ENCODE measurements at regions not wholly inside any gene's neighbourhood (a gene's known extent, or its start where the extent isn't known, plus 50 kb on each side); places are given as distances from the start of the nearest gene placed in this dataset.

DNA sequence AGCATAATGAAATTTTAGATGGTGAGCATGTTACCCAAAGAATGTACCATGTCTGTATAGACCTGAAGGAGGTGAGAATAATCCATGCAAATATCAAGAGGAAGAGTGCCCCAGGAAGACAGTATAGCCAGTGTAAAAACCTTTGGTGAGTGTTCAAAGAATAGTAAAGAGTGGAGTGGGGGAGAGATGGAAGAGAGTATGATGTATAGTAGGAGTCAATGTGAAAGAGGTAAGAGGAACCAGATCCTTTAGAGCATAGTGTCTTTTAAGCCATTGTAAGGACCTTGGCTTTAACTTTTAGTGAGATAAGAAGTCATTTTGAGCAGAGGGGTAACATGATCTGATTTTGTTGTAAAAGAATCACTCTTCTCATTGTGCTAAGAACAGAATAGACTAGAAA is 1052.3 kb upstream of the ZEB2 start:
- ATAC-seq, result no peak
- TF ChIP-seq RARB (CRISPR knock-in tag; IDR thresholded peaks at IDR 0.05) (no peak), SNAI2 (CRISPR knock-in tag; IDR thresholded peaks at IDR 0.05) (no peak), ARNTL (CRISPR knock-in tag; IDR thresholded peaks at IDR 0.05; ENCODE audit: borderline replicate concordance, low read depth) (no peak)
- TF ChIP-seq, protein P1, sequence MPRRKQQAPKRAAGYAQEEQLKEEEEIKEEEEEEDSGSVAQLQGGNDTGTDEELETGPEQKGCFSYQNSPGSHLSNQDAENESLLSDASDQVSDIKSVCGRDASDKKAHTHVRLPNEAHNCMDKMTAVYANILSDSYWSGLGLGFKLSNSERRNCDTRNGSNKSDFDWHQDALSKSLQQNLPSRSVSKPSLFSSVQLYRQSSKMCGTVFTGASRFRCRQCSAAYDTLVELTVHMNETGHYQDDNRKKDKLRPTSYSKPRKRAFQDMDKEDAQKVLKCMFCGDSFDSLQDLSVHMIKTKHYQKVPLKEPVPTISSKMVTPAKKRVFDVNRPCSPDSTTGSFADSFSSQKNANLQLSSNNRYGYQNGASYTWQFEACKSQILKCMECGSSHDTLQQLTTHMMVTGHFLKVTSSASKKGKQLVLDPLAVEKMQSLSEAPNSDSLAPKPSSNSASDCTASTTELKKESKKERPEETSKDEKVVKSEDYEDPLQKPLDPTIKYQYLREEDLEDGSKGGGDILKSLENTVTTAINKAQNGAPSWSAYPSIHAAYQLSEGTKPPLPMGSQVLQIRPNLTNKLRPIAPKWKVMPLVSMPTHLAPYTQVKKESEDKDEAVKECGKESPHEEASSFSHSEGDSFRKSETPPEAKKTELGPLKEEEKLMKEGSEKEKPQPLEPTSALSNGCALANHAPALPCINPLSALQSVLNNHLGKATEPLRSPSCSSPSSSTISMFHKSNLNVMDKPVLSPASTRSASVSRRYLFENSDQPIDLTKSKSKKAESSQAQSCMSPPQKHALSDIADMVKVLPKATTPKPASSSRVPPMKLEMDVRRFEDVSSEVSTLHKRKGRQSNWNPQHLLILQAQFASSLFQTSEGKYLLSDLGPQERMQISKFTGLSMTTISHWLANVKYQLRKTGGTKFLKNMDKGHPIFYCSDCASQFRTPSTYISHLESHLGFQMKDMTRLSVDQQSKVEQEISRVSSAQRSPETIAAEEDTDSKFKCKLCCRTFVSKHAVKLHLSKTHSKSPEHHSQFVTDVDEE (CRISPR knock-in tag; IDR thresholded peaks at IDR 0.05), result no peak

GRCh38 chr2:145569108-145569507 is 1049.2 kb upstream of the ZEB2 start:
- no peak for ATAC-seq
- TF ChIP-seq SNAI2 (CRISPR knock-in tag; IDR thresholded peaks at IDR 0.05), result no peak
- TF ChIP-seq ESRRG (CRISPR knock-in tag; IDR thresholded peaks at IDR 0.05), result no peak
- no peak for TF ChIP-seq OSR1 (CRISPR knock-in tag; IDR thresholded peaks at IDR 0.05)
- no peak for TF ChIP-seq BACH2 (CRISPR knock-in tag; IDR thresholded peaks at IDR 0.05; ENCODE audit: borderline replicate concordance)
- no peak for TF ChIP-seq POU6F1 (CRISPR knock-in tag; IDR thresholded peaks at IDR 0.05; ENCODE audit: borderline replicate concordance, low read depth)
- TF ChIP-seq CSDC2 (CRISPR knock-in tag; IDR thresholded peaks at IDR 0.05), result no peak
- no peak for TF ChIP-seq ZNF565 (CRISPR knock-in tag; conservative IDR thresholded peaks at IDR 0.05; ENCODE audit: low read depth)
- TF ChIP-seq RARB (CRISPR knock-in tag; IDR thresholded peaks at IDR 0.05), result no peak
- no peak for TF ChIP-seq ZFP3 (CRISPR knock-in tag; IDR thresholded peaks at IDR 0.05)
- no peak for TF ChIP-seq ZNF8 (CRISPR knock-in tag; IDR thresholded peaks at IDR 0.05)

DNA sequence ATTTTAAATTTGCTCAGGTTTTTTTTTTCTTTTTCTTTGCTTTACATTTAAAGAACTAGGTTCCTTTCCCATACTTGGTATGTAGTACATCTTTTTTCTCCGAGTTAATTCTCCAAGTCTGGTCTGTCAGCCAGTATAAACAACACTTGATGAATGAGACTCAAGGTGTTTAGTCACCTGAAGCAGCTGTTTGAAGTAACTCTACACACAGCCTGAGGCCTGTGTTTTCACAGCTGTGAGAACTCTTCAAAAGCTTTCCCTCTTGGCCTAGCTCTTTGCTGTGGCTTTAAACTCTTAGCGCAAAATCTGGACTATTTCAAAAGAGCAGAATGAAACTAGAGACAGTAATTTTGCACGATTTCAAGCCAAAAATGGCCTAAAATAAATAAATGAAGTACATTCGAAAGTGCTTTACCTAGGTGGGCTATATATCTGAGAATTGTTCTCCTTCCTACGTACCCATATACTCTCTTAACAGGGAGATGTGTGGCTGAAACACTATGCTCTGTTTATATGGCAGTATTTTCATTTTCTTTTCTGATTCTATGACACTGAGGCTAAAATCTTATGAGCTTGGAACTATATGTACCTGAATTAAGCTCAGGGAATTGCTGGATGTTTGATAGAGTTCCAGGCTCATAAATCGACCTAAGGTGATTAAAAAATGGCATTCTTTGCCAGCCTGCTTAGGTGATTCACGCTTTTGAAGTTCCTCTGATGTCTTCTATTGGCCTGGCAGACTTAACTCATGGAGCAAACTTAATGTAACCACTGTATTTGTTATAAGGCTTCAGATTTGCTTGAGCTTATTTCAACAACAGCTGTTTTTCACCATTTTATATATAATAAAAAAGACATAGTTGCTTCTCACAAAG is 1044.1 kb upstream of the ZEB2 start:
- no peak for TF ChIP-seq OSR1 (CRISPR knock-in tag; IDR thresholded peaks at IDR 0.05)
- TF ChIP-seq TCF4 (CRISPR knock-in tag; IDR thresholded peaks at IDR 0.05; ENCODE audit: borderline replicate concordance), result no peak
- ATAC-seq, result no peak

- ATAC-seq, result no peak
- TF ChIP-seq ISL1 (CRISPR knock-in tag; IDR thresholded peaks at IDR 0.05) (no peak), ARNTL (CRISPR knock-in tag; IDR thresholded peaks at IDR 0.05; ENCODE audit: borderline replicate concordance, low read depth) (no peak), ZFP3 (CRISPR knock-in tag; IDR thresholded peaks at IDR 0.05) (no peak), ZNF565 (CRISPR knock-in tag; conservative IDR thresholded peaks at IDR 0.05; ENCODE audit: low read depth) (no peak), BACH2 (CRISPR knock-in tag; IDR thresholded peaks at IDR 0.05; ENCODE audit: borderline replicate concordance) (no peak), ZC3H10 (CRISPR knock-in tag; IDR thresholded peaks at IDR 0.05) (no peak), ZFP30 (CRISPR knock-in tag; IDR thresholded peaks at IDR 0.05) (no peak), CSDC2 (CRISPR knock-in tag; IDR thresholded peaks at IDR 0.05) (no peak), OSR1 (CRISPR knock-in tag; IDR thresholded peaks at IDR 0.05) (no peak), PPARA (CRISPR knock-in tag; IDR thresholded peaks at IDR 0.05; ENCODE audit: borderline replicate concordance) (no peak), SNAI2 (CRISPR knock-in tag; IDR thresholded peaks at IDR 0.05) (no peak), POU6F1 (CRISPR knock-in tag; IDR thresholded peaks at IDR 0.05; ENCODE audit: borderline replicate concordance, low read depth) (no peak), TOX (CRISPR knock-in tag; IDR thresholded peaks at IDR 0.05; ENCODE audit: borderline replicate concordance) (no peak), TCF4 (CRISPR knock-in tag; IDR thresholded peaks at IDR 0.05; ENCODE audit: borderline replicate concordance) (no peak), RARB (CRISPR knock-in tag; IDR thresholded peaks at IDR 0.05) (no peak), ZNF70 (CRISPR knock-in tag; IDR thresholded peaks at IDR 0.05) (no peak), ESRRG (CRISPR knock-in tag; IDR thresholded peaks at IDR 0.05) (no peak)
- TF ChIP-seq, protein P2, sequence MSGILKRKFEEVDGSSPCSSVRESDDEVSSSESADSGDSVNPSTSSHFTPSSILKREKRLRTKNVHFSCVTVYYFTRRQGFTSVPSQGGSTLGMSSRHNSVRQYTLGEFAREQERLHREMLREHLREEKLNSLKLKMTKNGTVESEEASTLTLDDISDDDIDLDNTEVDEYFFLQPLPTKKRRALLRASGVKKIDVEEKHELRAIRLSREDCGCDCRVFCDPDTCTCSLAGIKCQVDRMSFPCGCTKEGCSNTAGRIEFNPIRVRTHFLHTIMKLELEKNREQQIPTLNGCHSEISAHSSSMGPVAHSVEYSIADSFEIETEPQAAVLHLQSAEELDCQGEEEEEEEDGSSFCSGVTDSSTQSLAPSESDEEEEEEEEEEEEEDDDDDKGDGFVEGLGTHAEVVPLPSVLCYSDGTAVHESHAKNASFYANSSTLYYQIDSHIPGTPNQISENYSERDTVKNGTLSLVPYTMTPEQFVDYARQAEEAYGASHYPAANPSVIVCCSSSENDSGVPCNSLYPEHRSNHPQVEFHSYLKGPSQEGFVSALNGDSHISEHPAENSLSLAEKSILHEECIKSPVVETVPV (CRISPR knock-in tag; IDR thresholded peaks at IDR 0.05), result no peak
- TF ChIP-seq, protein P3, sequence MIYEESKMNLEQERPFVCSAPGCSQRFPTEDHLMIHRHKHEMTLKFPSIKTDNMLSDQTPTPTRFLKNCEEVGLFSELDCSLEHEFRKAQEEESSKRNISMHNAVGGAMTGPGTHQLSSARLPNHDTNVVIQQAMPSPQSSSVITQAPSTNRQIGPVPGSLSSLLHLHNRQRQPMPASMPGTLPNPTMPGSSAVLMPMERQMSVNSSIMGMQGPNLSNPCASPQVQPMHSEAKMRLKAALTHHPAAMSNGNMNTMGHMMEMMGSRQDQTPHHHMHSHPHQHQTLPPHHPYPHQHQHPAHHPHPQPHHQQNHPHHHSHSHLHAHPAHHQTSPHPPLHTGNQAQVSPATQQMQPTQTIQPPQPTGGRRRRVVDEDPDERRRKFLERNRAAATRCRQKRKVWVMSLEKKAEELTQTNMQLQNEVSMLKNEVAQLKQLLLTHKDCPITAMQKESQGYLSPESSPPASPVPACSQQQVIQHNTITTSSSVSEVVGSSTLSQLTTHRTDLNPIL (CRISPR knock-in tag; IDR thresholded peaks at IDR 0.05; ENCODE audit: low read depth), result no peak
- TF ChIP-seq, protein P1 (CRISPR knock-in tag; IDR thresholded peaks at IDR 0.05), result no peak
Observed at GRCh38 chr2:145561152-145561551, 1041.2 kb upstream of the ZEB2 start.
